HG02970 (cell line): ENCODE measurements at regions not wholly inside any gene's neighbourhood (a gene's known extent, or its start where the extent isn't known, plus 50 kb on each side); places are given as distances from the start of the nearest gene placed in this dataset.
"Not testable (repeated sequence)": the region's sequence is repeated elsewhere in the genome, so short reads cannot be mapped to it uniquely, and the experiment has no call there.

Experiments used
- ATAC-seq: cut with Tn5 transposase; IDR thresholded peaks from one replicate; pipeline ENCODE4 v1.9.1; 2021; ENCODE audit warnings: mild to moderate bottlenecking, moderate library complexity, moderate number of reproducible peaks; ENCODE audit not compliant: unreplicated experiment, low FRiP score

- no peak for ATAC-seq
These were observed 61.1 kb upstream of the SEM1 start for GRCh38 chr7:96770758-96771157.

GRCh38 chr7:96772139-96772694 is 62.6 kb upstream of the SEM1 start:
- ATAC-seq: no peak

DNA sequence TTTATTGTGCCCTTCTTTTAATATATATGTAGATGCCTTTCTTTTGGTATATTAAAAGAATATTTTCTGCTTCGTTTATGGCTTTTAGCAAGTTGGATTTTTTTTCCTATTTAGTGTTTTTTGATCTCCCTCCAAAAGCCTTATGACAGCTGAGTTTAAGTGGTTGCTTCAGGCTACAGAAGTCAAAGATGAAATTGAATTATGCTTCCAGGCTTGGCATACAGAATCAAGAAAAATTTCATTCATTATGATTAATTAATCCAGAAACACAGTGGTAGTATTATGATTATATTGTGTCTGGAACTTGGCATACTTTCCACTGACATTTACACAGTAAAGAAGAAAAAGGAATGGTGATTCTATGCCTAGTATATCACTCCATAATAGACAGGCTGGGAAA is 63.8 kb upstream of the SEM1 start:
- no peak for ATAC-seq

- ATAC-seq: no peak
These were observed 64.7 kb upstream of the SEM1 start for GRCh38 chr7:96774358-96774757.

- no peak for ATAC-seq
These were observed 65.4 kb upstream of the SEM1 start for GRCh38 chr7:96775046-96775445.

- ATAC-seq: no peak
These were observed 68.6 kb upstream of the SEM1 start for GRCh38 chr7:96778263-96778662.

- no peak for ATAC-seq
These were observed 72.3 kb upstream of the SEM1 start for GRCh38 chr7:96781919-96782318.

DNA sequence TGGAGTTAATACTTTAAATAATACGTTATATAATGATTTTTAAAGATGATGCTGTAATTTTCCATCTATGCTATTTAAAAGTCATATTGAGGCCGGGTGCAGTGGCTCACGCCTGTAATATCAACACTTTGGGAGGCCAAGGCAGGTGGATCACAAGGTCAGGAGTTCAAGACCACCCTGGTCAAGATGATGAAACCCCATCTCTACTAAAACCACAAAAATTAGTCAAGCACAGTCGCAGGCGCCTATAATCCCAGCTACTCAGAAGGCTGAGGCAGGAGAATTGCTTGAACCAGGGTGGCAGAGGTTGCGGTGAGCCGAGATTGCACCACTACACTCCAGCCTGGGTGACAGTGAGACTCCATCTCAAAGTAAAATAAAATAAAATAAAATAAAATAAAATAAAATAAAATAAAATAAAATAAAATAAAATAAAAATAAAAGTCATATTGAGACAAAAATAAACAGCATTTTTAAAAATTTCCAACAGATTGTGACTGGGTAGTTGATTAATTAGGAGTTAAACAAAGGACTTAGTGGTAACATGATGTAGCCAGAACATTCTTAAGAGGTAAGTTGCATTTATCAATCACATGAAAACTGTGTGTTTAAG is 73.1 kb upstream of the SEM1 start:
- not testable (repeated sequence) for ATAC-seq

DNA sequence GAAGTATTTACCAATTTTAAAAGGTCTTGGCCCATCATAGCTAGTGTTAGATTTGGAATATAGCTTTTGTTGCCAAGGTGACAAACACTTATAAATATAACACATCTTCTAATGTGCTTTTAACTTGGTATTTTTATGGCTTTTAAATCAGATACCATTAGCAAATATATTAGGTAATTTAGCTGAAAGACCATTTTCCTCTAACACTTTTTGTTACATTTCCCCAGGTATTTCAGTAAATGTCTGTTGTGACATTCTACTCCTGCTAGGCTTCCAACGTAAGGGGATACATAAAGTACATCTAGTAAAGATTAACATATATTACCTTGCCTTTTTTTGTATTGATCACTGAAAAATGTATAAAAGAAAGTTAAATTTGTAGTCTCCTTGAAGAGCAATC is 75.0 kb upstream of the SEM1 start:
- no peak for ATAC-seq

GRCh38 chr7:96786261-96786997 is 76.8 kb upstream of the SEM1 start:
- no peak for ATAC-seq

DNA sequence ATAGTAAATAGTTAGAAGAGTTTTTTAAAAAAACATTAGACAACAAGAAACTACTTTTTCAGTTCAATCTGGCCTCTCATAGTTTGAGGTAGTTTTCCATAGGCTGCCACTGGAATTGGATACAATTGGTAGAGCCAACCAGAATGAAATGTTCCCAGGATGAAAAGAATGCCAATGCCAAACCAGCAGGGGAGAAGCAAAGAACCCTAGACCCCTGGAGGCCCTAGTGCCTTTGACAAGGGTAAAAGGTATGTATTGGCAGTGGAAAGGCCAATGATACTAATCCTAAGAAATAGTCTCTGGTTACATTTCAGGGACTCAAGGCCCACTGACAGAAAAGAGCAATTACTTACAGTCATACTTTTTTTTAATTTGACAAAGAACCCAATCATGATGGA is 77.4 kb upstream of the SEM1 start:
- no peak for ATAC-seq

DNA sequence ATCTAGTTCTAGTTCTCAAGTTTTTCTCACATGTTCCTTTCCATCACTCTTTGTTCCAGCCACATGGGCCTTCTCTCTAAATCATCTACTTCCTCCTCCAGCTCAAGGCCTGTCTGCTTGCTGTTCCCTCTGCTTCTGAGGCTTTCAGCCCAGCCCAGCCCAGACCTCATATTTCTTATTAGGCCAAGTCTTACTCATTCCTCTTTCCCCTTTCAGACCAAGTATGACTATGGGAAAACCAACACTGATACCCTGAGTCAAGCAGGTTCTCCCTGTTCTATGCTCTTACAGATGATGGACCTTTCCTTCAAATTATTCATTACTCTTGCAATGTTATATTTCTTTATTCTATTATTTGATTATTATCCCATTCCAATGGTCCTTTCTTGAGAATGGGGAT is 80.3 kb upstream of the SEM1 start:
- no peak for ATAC-seq

GRCh38 chr7:96792115-96792514 is 82.5 kb upstream of the SEM1 start:
- no peak for ATAC-seq

- no peak for ATAC-seq
These were observed 84.4 kb upstream of the SEM1 start for GRCh38 chr7:96794063-96794462.

GRCh38 chr7:96800122-96800521 is 90.5 kb upstream of the SEM1 start:
- ATAC-seq: no peak

GRCh38 chr7:96800824-96801223 is 91.2 kb upstream of the SEM1 start:
- no peak for ATAC-seq

DNA sequence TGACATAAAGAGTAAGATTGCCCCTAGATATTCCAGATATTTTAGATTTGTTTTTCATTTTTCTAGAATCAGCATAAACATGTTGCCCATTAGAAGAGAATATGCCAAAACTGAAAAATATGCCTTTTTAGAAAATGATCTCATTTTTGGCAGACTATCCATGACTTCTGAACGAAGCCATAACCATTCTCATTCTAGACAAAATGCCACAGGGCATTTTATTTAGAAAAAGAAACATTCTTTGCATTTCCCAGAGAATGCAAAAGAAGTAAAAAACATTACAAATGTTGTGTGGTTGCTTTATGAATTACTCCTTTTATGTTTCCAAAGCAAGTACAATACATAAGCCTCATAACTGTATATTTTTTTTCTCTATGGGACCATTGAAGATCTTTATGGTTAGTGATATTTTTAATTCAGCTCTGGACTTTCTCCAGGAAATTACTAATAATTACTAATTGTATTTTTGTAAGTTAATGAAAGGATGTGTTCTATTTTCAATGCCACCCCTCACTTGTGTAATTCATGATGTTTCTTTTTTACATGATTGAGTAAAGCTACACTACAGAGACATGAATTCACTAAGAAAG is 109.6 kb upstream of the SEM1 start:
- no peak for ATAC-seq

- ATAC-seq: not testable (repeated sequence)
These were observed 111.5 kb upstream of the SEM1 start for GRCh38 chr7:96821131-96821530.

- no peak for ATAC-seq
These were observed 113.2 kb upstream of the SEM1 start for GRCh38 chr7:96822824-96823223.

- ATAC-seq: no peak
These were observed 113.6 kb upstream of the SEM1 start for GRCh38 chr7:96823274-96823673.

DNA sequence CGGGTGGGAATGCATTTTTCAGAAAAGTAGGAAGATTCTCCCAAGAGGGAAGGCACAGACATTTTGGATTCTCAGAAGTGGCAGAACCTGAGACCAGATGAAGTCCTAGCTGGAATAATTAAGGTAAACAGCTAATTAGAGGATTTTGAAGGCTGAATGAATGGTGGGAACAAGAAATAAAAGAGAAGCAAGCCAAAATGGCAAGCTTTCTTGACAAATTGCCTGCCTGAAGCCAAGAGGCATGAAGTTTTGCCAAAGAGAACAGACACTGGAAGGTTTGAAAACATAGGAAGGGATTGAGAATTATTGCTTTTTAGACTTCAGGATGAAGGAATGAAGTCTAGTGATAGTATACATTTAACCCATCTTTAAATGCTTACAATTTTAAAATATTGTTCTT is 115.0 kb upstream of the SEM1 start:
- ATAC-seq: no peak

GRCh38 chr7:96825285-96825684 is 115.6 kb upstream of the SEM1 start:
- no peak for ATAC-seq
